Pancreas (tissue), 10 donors: ENCODE measurements at regions not wholly inside any gene's neighbourhood (a gene's known extent, or its start where the extent isn't known, plus 50 kb on each side); places are given as distances from the start of the nearest gene placed in this dataset.

Source experiments
- ATAC-seq, 4 donors: fragments of 200-7000 bp; cut with Tn5 transposase; one replicate each; pipeline versions ENCODE4 v1.8.0 to v1.9.1; 2020; ENCODE audit warnings: mild to moderate bottlenecking in 4 of 4, moderate library complexity in 4 of 4
- DNase-seq, 6 donors: peaks; one replicate each; pipeline ENCODE4 v3.0.0-alpha.2; 2020
- FAIRE-seq: peaks from 2 replicates; lab custom pipeline; 2012; peaks lifted over from hg19 to GRCh38; lab: Jason Lieb, UNC
- H3K27ac ChIP-seq, 4 donors: fragments of 200-600 bp; sonication (generic); 1 replicate in 3 of 4; 2 replicates in 1 of 4; pipeline versions ENCODE4 v1.5.0 to v1.8.0; 2020
- H3K27me3 ChIP-seq, 4 donors: fragments of 200-600 bp; one replicate each; pipeline ENCODE4 v1.8.0; 2021
- H3K36me3 ChIP-seq, 3 donors: fragments of 200-600 bp; sonication (generic) in 1 of 3; one replicate each; pipeline versions ENCODE4 v1.5.0 to v1.8.0; 2020 to 2021
- H3K4me1 ChIP-seq, 3 donors: fragments of 200-600 bp; one replicate each; pipeline ENCODE4 v1.8.0; 2021
- H3K4me3 ChIP-seq, 4 donors: fragments of 200-600 bp; sonication (generic) in 2 of 4; one replicate each; pipeline versions ENCODE4 v1.5.0 to v1.8.0; 2020 to 2021
- H3K9me3 ChIP-seq, 4 donors: fragments of 200-600 bp; one replicate each; pipeline ENCODE4 v1.8.0; 2021
- WGBS, 2 donors: extraction: QIAGEN DNeasy Blood & Tissue Kit; methylation state at CpG; one replicate each; pipeline ENCODE4 v1.1.7; 2013; 5-methylcytosine and 5-hydroxymethylcytosine counted together
- intact Hi-C, 3 donors: fragments of 100-400 bp; cut with DNase I; formaldehyde crosslinking; loops; one replicate each; pipeline versions ENCODE4 v1.11.1 to v1.14.2; 2022
- TF ChIP-seq, protein P1 (sequence below), 4 donors: fragments of 200-600 bp; sonication (generic) in 3 of 4; IDR thresholded peaks; one replicate each; pipeline versions ENCODE4 v1.5.0 to v1.8.0; 2021; ENCODE audit warnings: antibody characterized with exemption in 4 of 4
- donor health status: healthy with polysubstance abuse.
- donor health status: DM: no; HTN: no; CAD: no; lungs with moderate emphysema.
- donor health status: DM: no; HTN: no; CAD: no.
- donor health status: control.
- donor health status: control.
- donor health status: Bipolar disorder and iron deficiency.
- donor health status: DM: yes; HTN: yes; CAD: no.
- donor health status: DM: no; HTN: no; CAD: no.
- donor health status: DM: no; HTN: no; CAD: no.
- donor health status: DM: yes; HTN: yes; CAD: no.

DNA sequence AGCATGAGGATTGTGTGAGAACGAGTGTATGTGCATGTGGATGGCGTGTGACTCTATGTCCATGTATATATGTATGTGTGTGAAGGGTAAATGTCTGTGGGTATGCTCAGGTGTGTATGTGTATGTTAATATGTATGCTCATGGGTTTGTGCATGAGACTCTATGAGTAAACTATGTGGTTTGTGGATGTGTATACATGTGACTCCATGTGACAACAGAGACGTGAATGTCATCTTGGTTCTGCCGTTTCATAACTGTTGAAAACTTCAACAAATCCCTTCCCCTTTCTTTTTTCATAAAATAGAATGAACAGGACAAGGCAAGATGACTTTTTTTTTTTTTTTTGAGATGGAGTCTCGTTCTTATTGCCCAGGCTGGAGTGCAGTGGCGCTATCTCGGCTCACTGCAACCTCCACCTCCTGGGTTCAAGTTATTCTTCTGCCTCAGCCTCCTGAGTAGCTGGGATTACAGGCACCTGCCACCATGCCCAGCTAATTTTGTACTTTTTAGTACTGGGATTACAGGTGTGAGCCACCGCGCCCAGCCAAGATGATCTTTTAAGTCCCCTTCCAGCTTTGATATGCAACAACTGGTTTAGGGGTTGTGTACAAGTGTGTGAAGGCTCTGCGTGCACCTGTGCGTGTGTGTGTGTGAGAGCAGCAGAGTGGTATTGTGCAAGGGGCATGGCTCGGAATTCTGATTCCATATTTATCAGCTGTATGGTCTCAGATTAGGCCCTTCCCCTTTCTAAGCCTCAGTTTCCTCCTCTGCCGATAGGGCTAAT, 106.3 kb downstream of the EBNA1BP2 start:
- H3K4me1 ChIP-seq: no peaks in the 10 kb centered on the region
- TF ChIP-seq, protein P1, sequence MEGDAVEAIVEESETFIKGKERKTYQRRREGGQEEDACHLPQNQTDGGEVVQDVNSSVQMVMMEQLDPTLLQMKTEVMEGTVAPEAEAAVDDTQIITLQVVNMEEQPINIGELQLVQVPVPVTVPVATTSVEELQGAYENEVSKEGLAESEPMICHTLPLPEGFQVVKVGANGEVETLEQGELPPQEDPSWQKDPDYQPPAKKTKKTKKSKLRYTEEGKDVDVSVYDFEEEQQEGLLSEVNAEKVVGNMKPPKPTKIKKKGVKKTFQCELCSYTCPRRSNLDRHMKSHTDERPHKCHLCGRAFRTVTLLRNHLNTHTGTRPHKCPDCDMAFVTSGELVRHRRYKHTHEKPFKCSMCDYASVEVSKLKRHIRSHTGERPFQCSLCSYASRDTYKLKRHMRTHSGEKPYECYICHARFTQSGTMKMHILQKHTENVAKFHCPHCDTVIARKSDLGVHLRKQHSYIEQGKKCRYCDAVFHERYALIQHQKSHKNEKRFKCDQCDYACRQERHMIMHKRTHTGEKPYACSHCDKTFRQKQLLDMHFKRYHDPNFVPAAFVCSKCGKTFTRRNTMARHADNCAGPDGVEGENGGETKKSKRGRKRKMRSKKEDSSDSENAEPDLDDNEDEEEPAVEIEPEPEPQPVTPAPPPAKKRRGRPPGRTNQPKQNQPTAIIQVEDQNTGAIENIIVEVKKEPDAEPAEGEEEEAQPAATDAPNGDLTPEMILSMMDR (IDR thresholded peaks at IDR 0.05): no peak
- 87 to 90% methylated on average over 13 of the region's 13 CpGs for WGBS, 2 donors
- FAIRE-seq (no peak), ATAC-seq (no peak), DNase-seq (no peak)
- no peaks in the 10 kb centered on the region for H3K36me3 ChIP-seq
- H3K27me3 ChIP-seq: no peaks in the 10 kb centered on the region
- intact Hi-C loops: loop anchor here in 2 of 3 donors (5.0 to 10.0 kb wide), 2 partner anchors 131 to 149 kb away; no protein-coding TSS in a partner anchor
- no peak overlapping the region for H3K4me3 ChIP-seq
- H3K27ac ChIP-seq: no peak overlapping the region
- no peaks in the 10 kb centered on the region for H3K9me3 ChIP-seq

DNA sequence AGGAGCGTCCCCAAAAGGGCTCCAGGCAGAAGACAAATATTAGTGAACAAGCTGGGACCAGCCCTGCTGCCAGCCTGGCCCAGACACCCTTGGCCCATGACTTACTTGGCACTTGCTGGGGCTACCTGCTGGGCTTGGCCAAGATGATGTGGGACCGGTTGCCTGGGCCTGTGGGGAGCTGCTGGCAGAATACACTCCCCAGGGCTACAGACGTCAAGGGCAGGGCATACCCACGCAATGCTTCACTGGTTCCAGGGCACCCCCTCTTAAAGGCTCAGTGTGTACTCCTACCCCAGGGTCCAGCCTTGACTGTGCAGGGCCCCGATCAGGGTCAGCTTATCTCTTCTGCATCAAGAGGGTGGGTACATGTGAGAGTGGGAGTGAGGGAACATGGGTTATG, 106.5 kb upstream of the SLC2A1 start:
- TF ChIP-seq, protein P1 (IDR thresholded peaks at IDR 0.05): no peak
- Histone ChIP-seq H3K27ac (no peak overlapping the region), H3K36me3 (no peaks in the 10 kb centered on the region), H3K9me3 (no peaks in the 10 kb centered on the region), H3K4me1 (no peaks in the 10 kb centered on the region), H3K27me3 (no peaks in the 10 kb centered on the region), H3K4me3 (no peak overlapping the region)
- intact Hi-C loops: loop anchor here in 2 of 3 donors (5.0 to 10.0 kb wide), 2 partner anchors 130 to 148 kb away; no protein-coding TSS in a partner anchor
- FAIRE-seq (no peak), ATAC-seq (peak in 1 of 4 donors; percentile 15), DNase-seq (no peak)
- WGBS, 2 donors: 71 to 77% methylated on average over 5 of the region's 5 CpGs

DNA sequence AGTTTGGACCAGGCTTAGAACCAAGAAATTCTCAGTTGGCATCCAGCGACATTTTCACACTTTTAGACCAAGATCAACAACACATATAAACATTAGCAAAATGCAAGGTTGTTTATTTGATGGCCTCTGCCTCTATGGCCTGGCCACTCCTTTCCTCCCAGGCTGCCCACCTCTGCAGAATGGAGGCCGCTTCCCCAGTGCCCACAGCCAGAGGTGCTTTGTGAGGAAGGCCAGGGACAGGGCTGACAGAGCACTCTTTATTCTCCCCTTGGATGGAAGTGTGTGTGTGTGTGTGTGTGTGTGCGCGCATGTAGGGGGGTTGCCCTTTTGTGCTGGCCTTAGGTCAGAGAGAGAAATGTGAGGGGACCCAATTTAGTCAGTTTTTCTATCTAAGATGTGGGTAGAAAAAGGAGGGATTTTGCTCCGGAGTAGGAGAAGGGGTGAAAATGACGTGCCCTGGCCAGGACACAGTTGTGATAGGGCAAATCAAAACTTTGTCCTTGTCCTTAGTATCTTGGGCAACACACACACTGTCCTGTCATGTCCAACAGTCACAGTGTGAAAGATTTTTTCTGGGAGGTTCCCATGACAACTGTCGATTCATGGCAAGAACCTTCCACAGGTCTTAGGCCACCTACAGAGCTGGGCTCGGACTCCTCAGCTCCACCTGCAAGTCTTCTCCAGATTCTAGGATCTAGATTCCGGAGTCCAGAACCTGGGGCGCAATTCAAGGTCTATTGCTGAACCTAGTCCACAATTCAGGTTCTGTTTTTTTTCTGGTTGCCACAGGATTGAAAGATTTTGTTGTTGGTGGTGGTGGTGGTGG, 104.9 kb upstream of the SLC2A1 start:
- Histone ChIP-seq H3K4me3 (no peak overlapping the region), H3K36me3 (no peaks in the 10 kb centered on the region), H3K27me3 (no peaks in the 10 kb centered on the region), H3K4me1 (no peaks in the 10 kb centered on the region), H3K9me3 (no peaks in the 10 kb centered on the region), H3K27ac (no peak overlapping the region)
- DNase-seq (no peak), ATAC-seq (no peak), FAIRE-seq (no peak)
- WGBS, 2 donors: 77 to 79% methylated on average over 10 of the region's 10 CpGs
- TF ChIP-seq, protein P1 (IDR thresholded peaks at IDR 0.05): no peak
- intact Hi-C loops: loop anchor here in 1 of 3 donors (10.0 kb wide), 1 partner anchor 129 kb away; no protein-coding TSS in a partner anchor

DNA sequence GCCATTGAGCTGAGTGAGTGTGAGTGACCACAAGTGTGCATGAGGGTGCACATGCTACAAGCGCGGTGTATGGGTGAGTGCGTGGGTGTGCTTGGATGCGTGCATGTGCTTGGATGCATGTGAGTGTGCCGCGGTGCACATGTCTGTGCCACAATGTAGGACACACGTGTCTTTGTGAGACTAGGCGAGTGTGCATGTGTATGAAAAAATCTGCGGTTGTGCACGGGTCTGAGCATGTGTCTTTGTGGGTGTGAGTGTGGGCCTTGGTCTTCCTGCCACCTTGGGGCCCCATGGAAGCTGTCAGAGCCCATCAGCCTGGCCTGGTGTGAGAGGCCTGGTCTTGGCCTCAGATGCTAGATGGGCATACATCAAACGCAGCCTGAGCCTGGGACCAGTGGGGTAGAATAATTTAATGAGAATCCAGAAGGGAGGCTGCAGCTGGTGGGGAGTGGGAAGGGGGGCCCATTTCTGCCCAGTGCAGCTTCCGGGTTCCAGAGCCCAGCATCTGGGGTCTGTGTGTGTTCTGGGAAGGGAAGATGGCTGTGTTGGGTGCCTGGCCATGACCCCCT, 103.9 kb upstream of the SLC2A1 start:
- Histone ChIP-seq H3K27ac (no peak overlapping the region), H3K36me3 (no peaks in the 10 kb centered on the region), H3K9me3 (no peaks in the 10 kb centered on the region), H3K4me3 (no peak overlapping the region), H3K4me1 (no peaks in the 10 kb centered on the region), H3K27me3 (no peaks in the 10 kb centered on the region)
- no peak for FAIRE-seq
- WGBS, 2 donors: 89 to 92% methylated on average over 12 of the region's 12 CpGs
- TF ChIP-seq, protein P1 (IDR thresholded peaks at IDR 0.05): no peak
- no peak for DNase-seq
- ATAC-seq: no peak
- intact Hi-C loops: loop anchor here in 1 of 3 donors (10.0 kb wide), 1 partner anchor 128 kb away; no protein-coding TSS in a partner anchor
